SK-N-SH treated with all-trans-retinoic acid at 6 μM for 48 hours (cell line): ENCODE measurements at regions not wholly inside any gene's neighbourhood (a gene's known extent, or its start where the extent isn't known, plus 50 kb on each side); places are given as distances from the start of the nearest gene placed in this dataset.

Experiments
- ARNTL ChIP-seq: fragments of 450-650 bp; formaldehyde crosslinking; IDR thresholded peaks from 2 replicates; pipeline ENCODE4 v1.5.0; 2020; ENCODE audit warnings: low read depth, mild to moderate bottlenecking, moderate library complexity, borderline replicate concordance
- ISL1 ChIP-seq: fragments of 250-450 bp; sonication (Bioruptor Pico); IDR thresholded peaks from 2 replicates; pipeline ENCODE4 v2.1.2; 2022; ENCODE audit warnings: mild to moderate bottlenecking, moderate library complexity
- PATZ1 ChIP-seq: fragments of 250-450 bp; sonication (Bioruptor Pico); IDR thresholded peaks from 2 replicates; pipeline ENCODE4 v1.8.0; 2020; ENCODE audit warnings: mild to moderate bottlenecking, moderate library complexity, borderline replicate concordance
- PPARA ChIP-seq: fragments of 250-450 bp; sonication (Bioruptor Pico); IDR thresholded peaks from 2 replicates; pipeline ENCODE4 v1.5.0; 2020; ENCODE audit warnings: mild to moderate bottlenecking, borderline replicate concordance
- SNAI2 ChIP-seq: fragments of 250-450 bp; sonication (Bioruptor Pico); IDR thresholded peaks from 2 replicates; pipeline ENCODE4 v1.5.0; 2020; ENCODE audit warnings: mild to moderate bottlenecking, moderate library complexity
- ZFP3 ChIP-seq: fragments of 250-450 bp; sonication (Bioruptor Pico); IDR thresholded peaks from 2 replicates; pipeline ENCODE4 v1.5.0; 2020; ENCODE audit warnings: mild to moderate bottlenecking, moderate library complexity

- TF ChIP-seq ZFP3 (CRISPR knock-in tag) (no peak), ISL1 (CRISPR knock-in tag) (no peak), SNAI2 (CRISPR knock-in tag) (no peak), ARNTL (CRISPR knock-in tag) (no peak), PATZ1 (CRISPR knock-in tag) (no peak), PPARA (CRISPR knock-in tag) (no peak)
Measured at GRCh38 chr14:55513491-55513890, 66.5 kb upstream of the KTN1 start.
